Tibial nerve (tissue), 4 donors: ENCODE measurements at regions not wholly inside any gene's neighbourhood (a gene's known extent, or its start where the extent isn't known, plus 50 kb on each side); places are given as distances from the start of the nearest gene placed in this dataset.

Experiments used
- DNase-seq, 2 donors: peaks; one replicate each; pipeline ENCODE4 v3.0.0-alpha.2; 2019; ENCODE audit warnings: low spot score in 2 of 2
- H3K27ac ChIP-seq, 4 donors: fragments of 200-600 bp; sonication (generic) in 3 of 4; one replicate each; pipeline ENCODE4 v1.5.1; 2017 to 2019; ENCODE audit warnings: mild to moderate bottlenecking in 1 of 4
- H3K27me3 ChIP-seq, 2 donors: fragments of 200-600 bp; sonication (generic) in 1 of 2; one replicate each; pipeline versions ENCODE4 v1.5.1 to v1.6.0; 2017 to 2019
- H3K36me3 ChIP-seq, 3 donors: fragments of 200-600 bp; sonication (generic); one replicate each; pipeline ENCODE4 v1.5.1; 2018 to 2019
- H3K4me1 ChIP-seq, 4 donors: fragments of 200-600 bp; sonication (generic) in 3 of 4; one replicate each; pipeline ENCODE4 v1.5.1; 2017 to 2019
- H3K4me3 ChIP-seq, 4 donors: fragments of 200-600 bp; sonication (generic) in 3 of 4; one replicate each; pipeline ENCODE4 v1.5.1; 2017 to 2019; ENCODE audit warnings: mild to moderate bottlenecking in 1 of 4, moderate library complexity in 1 of 4
- H3K9me3 ChIP-seq, 4 donors: fragments of 200-600 bp; sonication (generic) in 3 of 4; one replicate each; pipeline ENCODE4 v1.5.1; 2017 to 2019
- CTCF ChIP-seq, 5 experiments: fragments of 200-600 bp in 3 of 5; fragments of 450-650 bp in 2 of 5; sonication (generic) in 3 of 5; IDR thresholded peaks; one replicate each; pipeline ENCODE4 v1.5.1; 2016 to 2019; ENCODE audit warnings: antibody characterized with exemption in 5 of 5, mild to moderate bottlenecking in 3 of 5, moderate library complexity in 2 of 5
- EP300 ChIP-seq, 2 donors: sonication (generic); formaldehyde crosslinking; IDR thresholded peaks; one replicate each; pipeline ENCODE4 v1.6.1; 2017; ENCODE audit warnings: antibody characterized with exemption in 2 of 2, mild to moderate bottlenecking in 1 of 2
- POLR2A ChIP-seq, 2 donors: fragments of 450-650 bp; IDR thresholded peaks; one replicate each; pipeline ENCODE4 v1.6.1; 2017; ENCODE audit warnings: antibody characterized with exemption in 2 of 2, mild to moderate bottlenecking in 2 of 2, moderate library complexity in 2 of 2
- WGBS, 2 donors: methylation state at CpG; one replicate each; pipeline ENCODE4 v1.1.5; 2018; 5-methylcytosine and 5-hydroxymethylcytosine counted together

DNA sequence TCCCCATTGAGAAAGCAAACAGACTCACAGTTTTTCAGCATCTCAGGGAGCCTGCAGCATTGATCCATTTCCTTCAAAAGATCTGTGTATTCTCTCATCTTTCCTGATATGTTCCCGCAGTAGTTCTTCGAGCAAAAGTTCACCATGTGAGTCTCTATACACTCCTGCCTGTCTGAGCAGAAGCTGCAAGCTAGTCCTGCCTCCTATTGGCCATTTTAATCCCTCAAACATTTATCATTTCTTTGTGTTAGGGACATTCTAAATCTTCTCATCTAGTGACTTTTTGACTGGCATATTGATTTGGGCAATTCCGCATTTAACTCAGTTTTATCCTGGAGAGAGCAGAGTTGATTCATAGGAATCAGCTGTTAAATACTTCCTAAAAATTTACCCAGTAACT is 660.4 kb upstream of the KLF12 start:
- no peak overlapping the region for H3K27ac ChIP-seq
- H3K9me3 ChIP-seq, result peaks cover 0 to 21% (median 0%) of the 10 kb centered on the region in 4 donors
- H3K27me3 ChIP-seq, result no peaks in the 10 kb centered on the region
- no peak overlapping the region for H3K4me3 ChIP-seq
- TF ChIP-seq CTCF (IDR thresholded peaks at IDR 0.05) (no peak), EP300 (IDR thresholded peaks at IDR 0.05) (no peak), POLR2A (IDR thresholded peaks at IDR 0.05) (no peak)
- DNase-seq, result no peak
- H3K4me1 ChIP-seq, result no peaks in the 10 kb centered on the region
- H3K36me3 ChIP-seq, result no peaks in the 10 kb centered on the region
- WGBS, 2 donors, result 87 to 94% methylated on average over 3 of the region's 3 CpGs

GRCh38 chr13:74794147-74794546 is 659.9 kb upstream of the KLF12 start:
- Histone ChIP-seq H3K4me3 (no peak overlapping the region), H3K36me3 (no peaks in the 10 kb centered on the region), H3K27ac (no peak overlapping the region), H3K4me1 (no peaks in the 10 kb centered on the region), H3K9me3 (peaks cover 0 to 21% (median 0%) of the 10 kb centered on the region in 4 donors), H3K27me3 (no peaks in the 10 kb centered on the region)
- 92 to 95% methylated on average over 5 of the region's 5 CpGs for WGBS, 2 donors
- DNase-seq, result no peak
- TF ChIP-seq CTCF (IDR thresholded peaks at IDR 0.05), result no peak
- TF ChIP-seq EP300 (IDR thresholded peaks at IDR 0.05), result no peak
- TF ChIP-seq POLR2A (IDR thresholded peaks at IDR 0.05), result no peak

- no peaks in the 10 kb centered on the region for H3K4me1 ChIP-seq
- H3K27ac ChIP-seq, result no peak overlapping the region
- H3K36me3 ChIP-seq, result no peaks in the 10 kb centered on the region
- no peak for DNase-seq
- TF ChIP-seq POLR2A (IDR thresholded peaks at IDR 0.05) (no peak), CTCF (IDR thresholded peaks at IDR 0.05) (no peak), EP300 (IDR thresholded peaks at IDR 0.05) (no peak)
- WGBS, 2 donors, result 58 to 66% methylated on average over 3 of the region's 3 CpGs
- no peaks in the 10 kb centered on the region for H3K9me3 ChIP-seq
- no peak overlapping the region for H3K4me3 ChIP-seq
- no peaks in the 10 kb centered on the region for H3K27me3 ChIP-seq
These were observed 650.8 kb upstream of the KLF12 start for GRCh38 chr13:74784959-74785358.

DNA sequence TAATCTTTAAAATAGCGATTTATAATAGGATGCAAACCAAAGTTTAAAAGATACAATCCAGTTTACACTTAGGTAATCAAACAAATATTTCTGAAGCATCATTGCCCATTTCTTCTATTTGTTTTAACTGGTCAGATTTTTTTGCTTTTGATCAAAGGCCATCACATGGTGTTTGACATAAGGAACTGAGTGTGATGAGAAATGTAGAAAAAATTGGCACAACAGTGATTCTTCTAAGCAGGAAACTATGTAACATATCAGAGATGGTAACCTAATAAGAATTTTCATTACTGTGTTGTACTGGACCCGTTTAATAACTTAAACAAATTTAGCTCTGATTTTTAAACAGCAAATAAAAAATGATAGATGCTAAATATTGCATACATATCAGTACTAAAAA is 644.7 kb upstream of the KLF12 start:
- no peaks in the 10 kb centered on the region for H3K4me1 ChIP-seq
- H3K27me3 ChIP-seq, result no peaks in the 10 kb centered on the region
- no peak overlapping the region for H3K4me3 ChIP-seq
- H3K9me3 ChIP-seq, result no peaks in the 10 kb centered on the region
- WGBS, 2 donors, result 74 to 75% methylated on average over 2 of the region's 2 CpGs
- DNase-seq, result no peak
- TF ChIP-seq EP300 (IDR thresholded peaks at IDR 0.05) (no peak), CTCF (IDR thresholded peaks at IDR 0.05) (no peak), POLR2A (IDR thresholded peaks at IDR 0.05) (no peak)
- no peak overlapping the region for H3K27ac ChIP-seq
- no peaks in the 10 kb centered on the region for H3K36me3 ChIP-seq

GRCh38 chr13:74778087-74778486 is 643.9 kb upstream of the KLF12 start:
- Histone ChIP-seq H3K4me3 (no peak overlapping the region), H3K27me3 (no peaks in the 10 kb centered on the region), H3K4me1 (no peaks in the 10 kb centered on the region), H3K27ac (no peak overlapping the region), H3K36me3 (no peaks in the 10 kb centered on the region), H3K9me3 (no peaks in the 10 kb centered on the region)
- TF ChIP-seq EP300 (IDR thresholded peaks at IDR 0.05), result no peak
- no peak for TF ChIP-seq CTCF (IDR thresholded peaks at IDR 0.05)
- no peak for TF ChIP-seq POLR2A (IDR thresholded peaks at IDR 0.05)
- no peak for DNase-seq
- 83 to 90% methylated on average over 4 of the region's 4 CpGs for WGBS, 2 donors
